ENCODE measurements at regions not wholly inside any gene's neighbourhood (a gene's known extent, or its start where the extent isn't known, plus 50 kb on each side); places are given as distances from the start of the nearest gene placed in this dataset.

GRCh38 chr5:1949253-1949652 is 66.5 kb upstream of the IRX4 start:
- Histone ChIP-seq H3K27ac (ENCODE audit: low read length) (no peak overlapping the region), H3K36me3 (ENCODE audit: insufficient read depth, low read length) (no peaks in the 10 kb centered on the region), H3F3A (ENCODE audit: insufficient read depth, low read length, poor library complexity, severe bottlenecking) (no peaks in the 10 kb centered on the region), H2AFZ (ENCODE audit: low read depth, low read length) (no peak overlapping the region), H3K27me3 (ENCODE audit: insufficient read depth, low read depth, low read length) (no peaks in the 10 kb centered on the region), H3K4me2 (ENCODE audit: low read length) (no peak overlapping the region), H3K79me2 (replicated peaks; ENCODE audit: insufficient read depth, low read length) (no peaks in the 10 kb centered on the region), H3K4me3 (ENCODE audit: low read length) (no peak overlapping the region), H4K20me1 (ENCODE audit: insufficient read depth) (no peaks in the 10 kb centered on the region), H3K9ac (ENCODE audit: low read length) (no peak overlapping the region), H3K9me2 (ENCODE audit: insufficient read depth, low read length) (no peaks in the 10 kb centered on the region), H3K9me3 (ENCODE audit: low read length) (no peaks in the 10 kb centered on the region)
- no peak for TF ChIP-seq TAF1 (IDR thresholded peaks at IDR 0.05; ENCODE audit: low read depth)
- TF ChIP-seq MXI1 (conservative IDR thresholded peaks at IDR 0.05; ENCODE audit: poor library complexity, severe bottlenecking), result no peak
- TF ChIP-seq EZH2 (IDR thresholded peaks at IDR 0.05; ENCODE audit: borderline replicate concordance, insufficient read depth, low read length, poor library complexity, severe bottlenecking), result no peak
- TF ChIP-seq RAD21 (conservative IDR thresholded peaks at IDR 0.05), result no peak
- no peak for TF ChIP-seq SMC3 (conservative IDR thresholded peaks at IDR 0.05; ENCODE audit: poor library complexity)
- TF ChIP-seq EP300 (conservative IDR thresholded peaks at IDR 0.05; ENCODE audit: poor library complexity, severe bottlenecking), result no peak
- TF ChIP-seq POLR2AphosphoS5 (IDR thresholded peaks at IDR 0.05), result no peak
- no peak for TF ChIP-seq REST (IDR thresholded peaks at IDR 0.05; ENCODE audit: borderline replicate concordance)
- no peak for TF ChIP-seq CTCF (IDR thresholded peaks at IDR 0.05; ENCODE audit: poor library complexity, severe bottlenecking)

- Histone ChIP-seq H3F3A (ENCODE audit: insufficient read depth, low read length, poor library complexity, severe bottlenecking) (no peaks in the 10 kb centered on the region), H3K27me3 (ENCODE audit: insufficient read depth, low read depth, low read length) (no peaks in the 10 kb centered on the region), H3K9me3 (ENCODE audit: low read length) (no peaks in the 10 kb centered on the region), H3K79me2 (replicated peaks; ENCODE audit: insufficient read depth, low read length) (no peaks in the 10 kb centered on the region), H3K9ac (ENCODE audit: low read length) (no peak overlapping the region), H3K36me3 (ENCODE audit: insufficient read depth, low read length) (no peaks in the 10 kb centered on the region), H4K20me1 (ENCODE audit: insufficient read depth) (no peaks in the 10 kb centered on the region), H2AFZ (ENCODE audit: low read depth, low read length) (no peak overlapping the region), H3K4me3 (ENCODE audit: low read length) (no peak overlapping the region), H3K9me2 (ENCODE audit: insufficient read depth, low read length) (no peaks in the 10 kb centered on the region), H3K4me2 (ENCODE audit: low read length) (no peak overlapping the region), H3K27ac (ENCODE audit: low read length) (no peak overlapping the region)
- TF ChIP-seq POLR2AphosphoS5 (IDR thresholded peaks at IDR 0.05) (no peak), TAF1 (IDR thresholded peaks at IDR 0.05; ENCODE audit: low read depth) (no peak), SMC3 (conservative IDR thresholded peaks at IDR 0.05; ENCODE audit: poor library complexity) (no peak), EP300 (conservative IDR thresholded peaks at IDR 0.05; ENCODE audit: poor library complexity, severe bottlenecking) (no peak), CTCF (IDR thresholded peaks at IDR 0.05; ENCODE audit: poor library complexity, severe bottlenecking) (no peak), EZH2 (IDR thresholded peaks at IDR 0.05; ENCODE audit: borderline replicate concordance, insufficient read depth, low read length, poor library complexity, severe bottlenecking) (no peak), MXI1 (conservative IDR thresholded peaks at IDR 0.05; ENCODE audit: poor library complexity, severe bottlenecking) (no peak), REST (IDR thresholded peaks at IDR 0.05; ENCODE audit: borderline replicate concordance) (no peak), RAD21 (conservative IDR thresholded peaks at IDR 0.05) (no peak)
Measured at GRCh38 chr5:1948663-1949191, 66.0 kb upstream of the IRX4 start.

Measured in neural cell (in vitro differentiated cells).